HG03066 (cell line): ENCODE measurements at regions not wholly inside any gene's neighbourhood (a gene's known extent, or its start where the extent isn't known, plus 50 kb on each side); places are given as distances from the start of the nearest gene placed in this dataset.

Source experiments
- ATAC-seq: cut with Tn5 transposase; IDR thresholded peaks from one replicate; pipeline ENCODE4 v1.9.1; 2021; ENCODE audit warnings: low read depth; ENCODE audit not compliant: unreplicated experiment

DNA sequence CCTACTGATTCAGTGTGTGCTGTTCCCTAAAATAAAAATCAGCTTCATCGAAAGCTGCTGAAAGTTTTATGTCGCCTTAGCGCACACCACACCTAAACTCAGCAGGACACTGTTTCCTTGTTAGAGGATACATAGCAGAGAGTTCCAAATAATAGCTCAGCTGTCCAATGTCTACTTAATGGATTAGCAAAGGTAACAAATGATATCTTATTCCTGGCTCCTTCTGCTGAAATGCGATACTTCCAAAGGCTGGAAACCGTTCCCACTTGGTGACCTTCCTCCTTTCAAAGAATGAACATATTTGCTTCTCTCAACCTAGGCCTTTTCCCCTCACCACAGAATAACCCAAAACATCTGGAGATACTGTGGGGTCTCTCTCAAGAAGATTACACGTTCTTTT lies 189.5 kb upstream of the GMDS start:
- ATAC-seq, result no peak

DNA sequence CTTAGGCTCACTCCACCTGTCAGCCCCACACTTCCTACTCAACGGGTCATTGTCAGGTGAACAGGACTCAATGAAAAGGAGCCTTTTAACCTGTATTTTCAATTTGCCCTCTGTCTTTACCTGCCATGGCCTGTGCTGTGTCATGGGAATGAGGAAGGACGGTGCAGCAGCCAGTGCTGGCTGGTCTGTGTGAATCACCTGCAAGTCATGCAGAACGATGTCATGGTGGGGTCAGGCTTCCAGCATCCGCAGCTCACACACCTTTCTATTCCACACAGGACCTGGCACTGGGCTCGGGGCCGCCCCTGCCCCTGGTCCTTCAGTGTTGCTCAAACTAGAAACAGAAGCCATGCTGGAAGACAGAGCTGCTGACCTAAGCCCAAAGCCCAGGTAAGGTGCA lies 188.7 kb upstream of the GMDS start:
- ATAC-seq, result no peak

DNA sequence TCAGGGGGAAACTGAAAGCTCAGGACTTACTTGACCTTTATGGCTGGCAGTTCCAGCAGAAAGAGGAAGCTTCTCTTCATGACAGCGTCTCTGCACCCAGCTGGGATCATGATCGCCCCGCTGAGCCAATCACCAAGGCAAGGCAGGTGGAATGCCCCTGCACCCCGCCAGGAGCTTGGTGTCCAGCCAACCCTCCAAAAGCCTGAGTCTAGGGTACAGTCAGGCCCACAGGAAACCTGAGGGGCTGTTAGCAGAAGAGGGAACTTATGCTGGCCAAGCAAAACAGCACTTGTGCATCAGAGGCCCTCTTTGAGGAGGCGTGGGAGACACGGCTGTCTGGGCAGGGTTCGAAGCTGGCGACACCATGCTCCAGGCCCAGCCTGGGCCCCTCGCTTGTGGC lies 188.3 kb upstream of the GMDS start:
- ATAC-seq, result no peak

DNA sequence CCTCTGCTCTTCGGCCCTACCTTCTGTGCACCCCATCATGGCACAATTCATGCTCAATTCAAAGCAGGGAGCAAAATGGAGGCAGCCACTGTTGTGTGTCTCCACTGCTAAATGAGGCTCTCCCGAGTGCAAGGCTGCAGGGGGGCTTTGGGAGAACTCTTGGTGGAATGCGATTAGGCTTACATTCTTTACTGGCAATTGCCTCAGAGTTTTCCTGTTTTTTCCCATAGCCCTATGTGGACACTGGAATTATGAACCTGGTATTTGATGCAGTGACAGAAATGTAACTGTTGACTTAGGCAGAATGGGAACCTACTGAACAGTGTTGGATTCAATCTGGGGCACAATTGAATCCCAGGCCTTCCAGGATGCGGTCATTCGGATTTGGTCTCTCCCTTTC lies 187.9 kb upstream of the GMDS start:
- ATAC-seq, result no peak

DNA sequence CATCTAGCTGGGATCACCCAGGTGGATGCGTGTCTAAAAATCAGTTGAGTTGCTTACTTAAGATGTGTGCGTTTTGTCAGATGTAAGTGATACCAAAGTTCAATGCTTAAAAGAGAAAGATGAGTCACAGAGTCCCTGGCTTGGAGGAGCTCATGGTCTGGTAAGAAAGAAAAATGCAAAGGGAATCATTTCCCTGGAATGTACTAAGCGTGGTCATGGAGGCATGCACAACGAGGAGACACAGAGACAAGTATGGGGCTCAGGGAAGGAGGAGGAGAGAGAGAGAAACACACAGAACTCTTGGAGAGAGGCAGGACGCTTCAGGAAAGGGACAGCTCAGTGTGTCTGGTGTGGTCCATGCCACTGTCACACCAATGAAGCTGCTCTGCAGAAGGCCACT lies 186.9 kb upstream of the GMDS start:
- ATAC-seq, result no peak

DNA sequence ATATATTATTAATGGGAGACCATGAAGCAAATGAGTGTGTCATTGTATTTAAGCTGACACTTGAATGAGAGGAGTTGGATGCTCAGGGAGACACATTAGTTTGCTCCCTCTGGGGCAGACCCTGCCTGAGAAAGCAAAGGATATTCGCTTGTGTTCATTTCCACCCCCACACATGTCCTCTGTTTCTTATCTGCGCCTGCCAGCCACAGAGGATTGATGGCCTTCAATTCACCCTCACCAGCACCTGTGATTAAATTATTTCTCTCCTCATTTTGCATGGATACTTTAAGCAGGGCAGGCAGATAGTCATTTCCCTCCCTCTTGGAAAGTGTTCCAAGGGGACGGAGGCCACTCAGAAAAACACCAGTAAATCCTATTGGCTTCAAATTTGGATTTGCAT lies 185.2 kb upstream of the GMDS start:
- ATAC-seq, result no peak

DNA sequence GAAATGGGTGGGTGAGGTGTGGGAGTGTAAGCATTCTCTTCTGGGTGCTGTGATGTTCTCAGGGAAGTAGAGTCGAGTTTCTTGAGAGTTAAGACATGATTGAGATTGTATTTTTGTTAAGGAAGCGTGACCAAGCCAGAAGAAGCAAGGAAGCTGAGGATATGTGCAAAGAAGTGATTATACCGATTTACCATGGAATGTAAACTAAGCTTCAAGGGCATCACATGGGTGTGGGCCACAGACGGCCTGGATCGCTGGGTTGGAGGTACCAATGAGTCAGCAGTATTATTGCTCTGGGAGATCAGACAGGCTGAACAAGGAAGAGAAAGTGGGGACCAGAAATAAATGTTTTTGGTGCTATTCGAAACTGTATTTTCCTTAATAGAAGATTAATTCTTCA lies 184.1 kb upstream of the GMDS start:
- no peak for ATAC-seq

DNA sequence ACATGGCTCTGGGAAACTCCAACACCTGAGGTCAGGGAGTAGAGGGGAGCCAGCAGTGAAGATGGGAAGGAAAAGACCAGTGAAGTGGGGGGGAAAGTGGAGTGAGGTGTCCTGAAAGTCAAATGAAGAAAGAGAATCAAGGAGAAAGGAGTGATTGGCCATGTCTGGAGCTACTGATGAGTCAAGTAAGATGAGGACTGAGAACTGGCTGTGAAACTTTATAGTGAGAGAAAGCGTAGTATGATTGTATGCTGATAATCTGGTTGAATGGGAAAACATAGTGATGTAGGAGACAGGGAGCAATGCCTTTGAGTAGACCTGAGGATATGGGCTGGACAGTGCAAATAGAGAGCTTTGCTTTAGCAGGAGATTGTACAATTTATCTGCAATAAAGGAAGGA lies 183.6 kb upstream of the GMDS start:
- ATAC-seq, result no peak

DNA sequence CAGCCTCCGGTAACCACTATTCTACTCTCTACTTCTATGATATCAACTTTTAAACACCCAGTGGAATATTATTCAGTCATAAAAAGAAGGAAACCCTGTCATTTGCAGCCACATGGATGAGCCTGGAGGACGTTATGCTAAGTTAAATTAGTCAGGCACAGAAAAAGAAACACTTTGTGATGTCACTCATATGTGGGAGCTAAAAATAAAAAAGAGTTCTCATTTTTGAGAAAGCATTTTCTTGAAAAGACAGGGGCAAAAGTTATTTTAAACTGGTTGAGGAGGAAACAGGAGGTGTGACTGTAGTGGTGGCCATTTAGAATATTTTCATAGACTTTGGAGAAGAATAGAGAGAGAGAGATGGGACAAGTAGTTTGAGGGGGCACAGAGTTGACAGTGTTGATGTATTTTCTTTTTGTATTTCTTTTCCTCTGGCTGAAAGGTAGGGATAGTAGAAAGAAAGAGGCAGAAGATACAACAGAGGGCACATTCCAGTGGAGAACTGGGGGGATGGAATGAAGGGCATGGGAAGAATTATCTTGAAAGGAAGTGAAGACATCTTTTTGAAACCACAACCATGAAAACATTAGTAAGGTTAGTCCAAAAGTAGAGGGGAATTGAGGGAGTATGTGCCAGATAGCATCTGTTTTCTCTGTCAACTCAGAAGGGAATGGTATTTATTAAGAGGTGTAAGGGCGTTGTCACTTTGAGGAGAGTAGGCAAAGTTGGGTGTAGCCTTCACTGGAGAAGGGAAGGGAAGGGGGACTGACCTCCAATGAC lies 181.3 kb upstream of the GMDS start:
- ATAC-seq, result no peak

DNA sequence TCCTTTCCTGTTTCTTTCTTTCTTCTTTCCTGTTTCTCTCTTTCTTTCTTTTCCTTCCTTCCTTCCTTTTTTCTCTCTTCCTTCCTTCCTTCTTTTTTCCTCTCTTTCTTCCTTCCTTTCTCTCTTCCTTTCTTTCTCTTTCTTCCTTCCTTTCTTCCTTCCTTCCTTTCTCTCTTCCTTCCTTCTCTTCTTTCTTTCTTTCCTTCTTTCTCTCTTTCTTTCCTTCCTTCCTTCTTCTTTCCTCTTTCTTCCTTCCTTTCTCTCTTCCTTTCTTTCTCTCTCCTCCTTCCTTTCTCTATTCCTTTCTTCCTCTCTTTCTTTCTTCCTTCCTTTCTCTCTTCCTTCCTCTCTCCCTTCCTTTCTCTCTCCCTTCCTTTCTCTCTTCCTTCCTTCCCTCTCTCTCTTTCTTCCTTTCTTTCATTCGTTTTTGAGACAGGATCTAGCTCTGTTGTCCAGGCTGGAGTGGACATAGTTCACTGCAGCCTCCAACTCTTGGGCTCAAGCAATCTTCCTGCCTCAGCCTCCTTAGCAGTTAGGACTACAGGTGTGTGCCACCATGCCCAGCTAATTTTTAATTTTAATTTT lies 170.8 kb upstream of the GMDS start:
- ATAC-seq, result no peak

DNA sequence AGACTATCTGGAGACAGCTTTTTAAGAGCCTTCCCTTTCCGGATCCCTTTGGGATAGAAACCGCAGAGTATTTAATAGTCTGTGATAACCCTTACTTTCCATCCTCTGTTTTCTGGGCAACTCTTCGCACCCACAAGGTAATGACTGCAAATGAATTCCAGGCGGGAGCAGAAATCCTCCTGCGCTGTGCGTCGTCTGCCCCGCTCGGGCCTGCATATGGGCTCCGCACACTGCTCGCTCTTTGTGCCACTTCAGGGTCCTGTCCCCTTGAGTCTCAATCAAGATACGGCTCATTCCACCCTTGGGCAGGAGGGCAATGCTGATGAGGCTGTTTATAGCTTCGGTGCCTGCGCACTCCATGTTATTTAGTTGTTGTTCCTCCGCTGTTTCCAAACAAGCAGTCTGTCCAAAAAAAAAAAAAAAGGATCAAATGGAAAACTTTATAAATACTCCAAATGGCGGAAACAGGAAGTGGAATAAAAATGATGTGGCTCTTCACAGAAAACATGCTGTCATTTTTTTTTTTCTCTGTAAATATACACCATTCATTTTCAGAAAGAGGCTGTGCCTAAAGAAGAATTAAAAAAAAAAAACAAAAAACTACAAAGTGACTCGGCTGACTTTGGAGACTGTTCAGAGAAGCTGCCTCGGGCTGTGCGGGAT lies 169.6 kb upstream of the GMDS start:
- no peak for ATAC-seq

DNA sequence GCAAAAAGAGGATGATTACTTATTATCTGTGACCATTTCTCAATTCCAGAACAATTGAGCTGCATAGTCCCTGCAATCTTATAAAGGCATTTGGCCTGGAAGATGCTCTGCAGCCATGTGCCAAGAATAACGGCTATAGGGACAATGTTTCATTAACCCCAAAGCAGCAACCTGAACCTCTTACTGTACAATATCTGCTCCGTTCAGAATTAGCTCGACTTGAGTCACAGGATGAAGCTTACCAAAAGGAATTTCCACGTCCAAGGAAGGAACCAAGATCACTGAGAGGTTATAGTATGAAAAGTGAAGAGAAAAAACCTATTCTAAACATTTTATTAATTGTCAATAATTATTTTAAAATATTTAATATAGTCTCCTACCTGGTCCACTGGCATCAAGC lies 167.3 kb upstream of the GMDS start:
- ATAC-seq, result no peak

DNA sequence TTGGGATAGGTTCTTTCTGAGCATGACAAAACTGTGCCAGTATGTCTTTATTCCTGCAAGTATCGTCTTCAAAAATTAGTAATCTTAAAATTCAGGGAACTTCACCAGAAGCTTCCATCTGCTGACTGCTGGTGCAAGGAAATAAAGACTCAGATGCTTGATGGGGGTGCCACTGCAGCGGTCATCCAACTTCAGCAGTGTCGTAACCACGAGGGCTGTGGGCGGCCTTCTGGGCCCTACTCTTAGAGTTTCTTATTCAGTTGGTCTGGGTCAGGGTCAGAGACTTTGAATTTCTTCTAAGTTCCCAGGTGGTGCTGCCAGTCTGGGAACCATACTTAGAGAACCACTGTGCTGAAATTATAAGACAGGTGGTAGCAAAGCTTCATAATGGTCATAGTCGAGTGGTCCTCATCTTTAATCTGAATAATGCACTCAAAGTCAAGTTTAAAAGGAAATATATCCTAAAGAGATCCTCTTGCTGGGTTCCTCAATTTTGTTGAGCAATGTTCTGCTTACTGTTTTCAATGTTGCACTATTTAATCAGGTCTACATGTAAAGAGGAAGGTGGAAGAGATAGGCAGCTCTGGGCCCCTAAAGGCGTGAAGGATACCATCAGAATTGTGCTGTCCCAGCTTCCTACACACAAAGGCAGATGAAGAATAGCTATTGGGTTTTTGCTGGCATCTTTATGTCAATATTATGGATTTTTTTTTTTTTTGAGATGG lies 165.4 kb upstream of the GMDS start:
- ATAC-seq, result no peak

DNA sequence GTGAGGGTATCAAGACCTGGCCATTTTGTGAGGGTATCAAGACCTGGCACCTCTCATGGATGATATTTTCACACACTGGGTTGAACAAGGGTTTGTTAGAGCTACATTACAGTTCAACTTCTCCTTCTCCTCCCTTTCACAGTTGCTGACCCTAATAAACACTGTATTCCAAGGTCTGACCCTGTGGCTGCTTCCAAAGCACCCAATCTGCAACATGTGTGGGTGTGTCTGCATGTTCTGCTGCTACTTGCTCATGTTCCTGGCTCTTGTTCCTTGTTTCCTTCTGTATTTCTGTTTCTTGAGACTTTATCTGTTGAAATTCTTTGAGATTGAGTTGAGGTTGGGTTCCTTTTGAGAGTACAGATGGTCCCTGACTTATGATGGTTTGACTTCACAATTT lies 162.1 kb upstream of the GMDS start:
- ATAC-seq, result no peak

DNA sequence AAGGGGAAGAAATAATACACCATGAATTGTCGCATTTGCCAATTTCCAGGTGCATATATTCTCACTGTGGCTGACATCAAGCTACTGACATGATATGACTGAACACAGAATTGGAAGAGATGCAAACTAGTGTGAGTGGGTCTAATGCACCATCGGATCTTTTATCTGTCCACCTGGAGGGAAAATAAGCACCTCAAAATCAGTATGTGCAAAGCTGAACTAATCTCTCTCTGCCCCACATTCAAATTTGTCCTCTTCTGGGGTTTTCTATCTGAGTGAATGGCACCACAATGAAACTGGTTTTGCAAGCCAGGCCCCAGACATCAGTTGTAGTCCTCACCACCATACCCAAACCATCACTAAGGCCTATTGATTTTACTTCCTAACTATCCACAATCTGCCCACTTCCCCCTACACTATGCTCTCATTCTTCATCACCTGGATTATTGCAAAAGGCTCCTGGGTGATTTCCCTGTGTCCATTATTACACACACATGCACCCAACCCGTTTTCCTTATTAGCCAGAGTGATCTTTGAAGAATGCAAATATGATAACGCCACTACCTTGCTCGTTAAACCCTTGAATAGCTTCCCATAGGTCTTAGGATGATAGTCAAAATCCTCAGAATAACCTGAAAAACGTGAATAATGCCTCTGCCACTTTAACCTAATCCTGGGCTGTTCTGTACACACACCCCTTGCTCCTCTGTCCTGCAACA lies 159.0 kb upstream of the GMDS start:
- no peak for ATAC-seq

DNA sequence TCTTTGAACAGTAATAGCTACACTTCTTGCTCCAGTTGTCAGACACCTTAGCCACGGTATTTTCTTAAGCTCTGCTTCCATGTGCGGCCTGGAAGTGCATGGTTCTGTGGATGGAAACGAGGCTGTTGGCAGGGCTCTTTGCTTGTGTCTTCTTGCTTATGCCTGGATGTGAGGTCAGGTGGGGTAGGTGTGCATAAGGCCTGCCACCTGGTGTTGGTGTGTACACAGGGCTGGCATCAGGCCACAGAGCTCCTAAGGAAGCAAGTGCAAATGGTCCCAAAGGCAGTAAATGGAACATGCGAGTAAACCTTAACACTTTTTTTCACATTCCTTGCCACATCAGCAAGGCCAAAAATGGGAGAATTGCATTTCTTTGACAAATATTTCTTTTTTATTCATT lies 158.1 kb upstream of the GMDS start:
- no peak for ATAC-seq

DNA sequence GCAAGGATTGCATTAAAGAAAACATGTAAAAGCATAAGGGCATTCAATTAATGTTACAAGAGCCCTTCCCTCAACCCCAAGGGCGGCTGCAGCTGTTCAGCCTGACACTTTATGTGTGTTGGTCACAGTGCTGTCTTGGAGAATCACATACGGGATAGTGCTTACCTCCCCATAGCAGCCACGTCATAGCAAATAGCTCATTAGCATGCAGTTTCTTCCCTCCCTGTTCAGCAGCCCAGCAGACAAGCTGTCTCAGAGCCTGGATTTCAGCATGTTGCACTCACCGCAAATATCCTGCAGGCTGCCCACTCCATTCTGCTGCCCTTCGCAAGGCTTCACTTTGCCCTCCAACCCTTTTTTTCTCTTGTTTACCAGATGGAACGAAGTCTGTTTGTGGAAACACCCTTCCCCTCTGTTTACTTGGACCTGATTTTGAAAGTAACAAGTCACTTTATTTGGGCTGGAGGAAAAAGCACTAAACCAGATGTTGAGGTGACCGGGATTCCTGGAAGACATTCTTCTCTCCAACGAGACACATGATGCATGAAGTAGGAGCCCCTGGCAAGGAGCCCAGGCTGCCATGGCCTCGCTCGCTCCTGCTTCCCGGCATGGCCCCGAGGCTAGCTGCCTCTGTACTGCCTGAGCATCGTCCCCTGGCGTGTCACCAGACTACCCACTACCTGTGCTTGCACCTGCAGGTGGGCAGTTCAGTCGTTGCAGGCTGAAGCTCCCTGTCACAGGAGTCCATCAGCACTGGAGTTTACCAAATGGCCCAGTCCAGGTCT lies 151.6 kb upstream of the GMDS start:
- ATAC-seq, result no peak

DNA sequence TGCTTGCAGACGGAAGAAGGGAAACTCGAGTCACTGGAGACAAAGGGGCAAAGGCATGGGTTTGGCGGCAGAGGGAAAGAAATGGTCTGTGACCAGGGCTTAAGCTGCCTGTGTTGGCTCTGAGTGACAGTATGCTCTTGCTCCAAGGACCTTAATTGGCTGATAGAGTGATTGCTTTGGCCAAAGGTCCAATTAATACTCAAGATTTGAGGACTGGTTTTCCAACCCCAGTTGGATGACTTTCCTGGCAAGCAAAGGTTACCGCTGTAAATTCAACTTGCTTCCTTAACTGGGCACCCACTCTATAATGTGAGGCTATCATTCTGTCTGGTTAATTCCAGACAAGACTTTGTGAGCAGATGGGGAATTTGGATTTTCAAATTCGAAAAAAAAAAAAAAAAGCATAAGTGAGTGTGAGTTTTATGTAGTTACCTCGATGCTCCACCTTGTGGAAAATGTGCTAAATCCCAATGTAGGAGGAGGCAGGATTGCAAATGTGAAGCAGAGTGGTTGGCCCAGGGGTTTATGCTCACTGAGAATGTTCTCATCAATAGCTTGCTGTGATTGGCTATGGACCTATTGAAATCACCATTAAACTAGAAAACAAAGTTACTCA lies 150.7 kb upstream of the GMDS start:
- no peak for ATAC-seq

DNA sequence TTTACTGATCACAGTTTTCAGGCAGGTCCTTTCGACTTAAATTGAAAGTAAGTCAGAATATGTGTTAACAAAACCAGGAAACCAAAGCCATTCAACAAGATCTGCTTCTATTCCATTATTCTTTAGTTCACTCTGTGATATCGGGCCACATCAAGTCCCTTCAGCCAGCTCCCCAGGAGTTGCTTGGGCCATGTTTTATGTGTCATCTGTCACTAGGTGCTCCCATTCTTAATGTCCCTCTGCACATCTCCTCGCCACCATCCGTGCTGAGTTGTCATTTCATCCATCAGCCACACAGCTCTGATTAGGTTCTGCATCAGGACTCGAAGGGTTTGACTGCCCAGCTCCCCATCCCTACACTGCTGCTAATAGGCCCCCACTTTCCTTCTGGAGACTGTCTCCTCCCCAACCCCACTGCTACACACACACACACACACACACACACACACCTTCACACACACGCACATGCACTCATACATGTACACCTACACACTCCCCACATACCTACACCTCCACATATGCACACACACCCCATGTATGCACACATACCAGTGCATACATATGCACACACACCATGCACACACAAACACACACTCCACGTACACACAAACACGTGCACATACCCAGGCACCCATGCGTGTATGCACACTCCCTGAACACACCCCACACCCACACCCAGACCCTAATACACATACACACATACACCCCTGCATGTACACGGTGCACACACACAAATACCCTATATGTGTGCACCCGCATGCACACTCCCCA lies 143.3 kb upstream of the GMDS start:
- ATAC-seq, result no peak
